Liver (tissue), 7 donors: ENCODE measurements at regions not wholly inside any gene's neighbourhood (a gene's known extent, or its start where the extent isn't known, plus 50 kb on each side); places are given as distances from the start of the nearest gene placed in this dataset.

Experiments used
- DNase-seq: peaks from one replicate; pipeline ENCODE4 v3.0.0-alpha.2; 2017; ENCODE audit warnings: low spot score
- H3K27ac ChIP-seq, 2 donors: one replicate each; pipeline ENCODE4 v1.7.0; 2013; ENCODE audit warnings: inconsistent platforms in 2 of 2, low read length in 2 of 2, control low read depth in 1 of 2, low read depth in 1 of 2, mild to moderate bottlenecking in 1 of 2
- H3K27me3 ChIP-seq, 4 donors: one replicate each; pipeline versions ENCODE4 v1.6.1 to v1.7.0; 2013; ENCODE audit warnings: low read length in 3 of 4, inconsistent platforms in 1 of 4, mild to moderate bottlenecking in 1 of 4, moderate library complexity in 1 of 4; ENCODE audit not compliant: control insufficient read depth in 4 of 4, insufficient read depth in 4 of 4
- H3K36me3 ChIP-seq, 4 donors: one replicate each; pipeline versions ENCODE4 v1.6.1 to v1.7.0; 2013; ENCODE audit warnings: low read length in 3 of 4, mild to moderate bottlenecking in 3 of 4, low read depth in 1 of 4, moderate library complexity in 1 of 4; ENCODE audit not compliant: control insufficient read depth in 4 of 4, insufficient read depth in 3 of 4
- H3K4me1 ChIP-seq, 4 donors: one replicate each; pipeline versions ENCODE4 v1.6.1 to v1.7.0; 2013; ENCODE audit warnings: low read length in 3 of 4, mild to moderate bottlenecking in 3 of 4, moderate library complexity in 1 of 4; ENCODE audit not compliant: control insufficient read depth in 4 of 4, insufficient read depth in 4 of 4
- H3K4me3 ChIP-seq, 3 donors: one replicate each; pipeline versions ENCODE4 v1.6.1 to v1.7.0; 2013; ENCODE audit warnings: low read length in 3 of 3, control low read depth in 1 of 3, low read depth in 1 of 3, mild to moderate bottlenecking in 1 of 3
- H3K9ac ChIP-seq, 2 donors: one replicate each; pipeline ENCODE4 v1.7.0; 2013; ENCODE audit warnings: low read length in 2 of 2, mild to moderate bottlenecking in 2 of 2, moderate library complexity in 2 of 2, control low read depth in 1 of 2, low read depth in 1 of 2
- H3K9me3 ChIP-seq, 4 donors: one replicate each; pipeline versions ENCODE4 v1.6.1 to v1.7.0; 2013; ENCODE audit warnings: low read length in 3 of 4; ENCODE audit not compliant: control insufficient read depth in 4 of 4
- ATF3 ChIP-seq: IDR thresholded peaks from 2 replicates; pipeline ENCODE4 v1.6.1; 2016; ENCODE audit warnings: antibody characterized with exemption
- CTCF ChIP-seq: fragments of 150-350 bp; IDR thresholded peaks from 2 replicates; pipeline ENCODE4 v1.5.1; 2017; ENCODE audit warnings: improper control_type of control experiment, low read depth, low read length; ENCODE audit not compliant: missing input control
- EGR1 ChIP-seq, 2 donors: IDR thresholded peaks; 2 replicates each; pipeline ENCODE4 v1.6.1; 2016 to 2018; ENCODE audit warnings: antibody characterized with exemption in 2 of 2, low read depth in 2 of 2
- FOXA1 ChIP-seq: IDR thresholded peaks from 2 replicates; pipeline ENCODE4 v1.6.1; 2016; ENCODE audit warnings: antibody characterized with exemption
- GABPA ChIP-seq, 2 donors: IDR thresholded peaks in 1 of 2; conservative IDR thresholded peaks in 1 of 2; 2 replicates each; pipeline ENCODE4 v1.6.1; 2016; ENCODE audit warnings: antibody characterized with exemption in 2 of 2, mild to moderate bottlenecking in 1 of 2, moderate library complexity in 1 of 2
- HNF4G ChIP-seq: IDR thresholded peaks from 2 replicates; pipeline ENCODE4 v1.6.1; 2016; ENCODE audit warnings: antibody characterized with exemption
- JUND ChIP-seq, 2 donors: IDR thresholded peaks; 2 replicates each; pipeline ENCODE4 v1.6.1; 2016; ENCODE audit warnings: antibody characterized with exemption in 2 of 2
- MAX ChIP-seq: IDR thresholded peaks from 2 replicates; pipeline ENCODE4 v1.6.1; 2016; ENCODE audit warnings: antibody characterized with exemption
- NR2F2 ChIP-seq: IDR thresholded peaks from 2 replicates; pipeline ENCODE4 v1.6.1; 2016; ENCODE audit warnings: antibody characterized with exemption
- RAD21 ChIP-seq, 2 donors: IDR thresholded peaks; 2 replicates each; pipeline ENCODE4 v1.6.1; 2016; ENCODE audit warnings: antibody characterized with exemption in 2 of 2, mild to moderate bottlenecking in 2 of 2
- REST ChIP-seq: IDR thresholded peaks from 2 replicates; pipeline ENCODE4 v1.6.1; 2016; ENCODE audit warnings: antibody characterized with exemption, mild to moderate bottlenecking
- RXRA ChIP-seq, 2 donors: IDR thresholded peaks; 2 replicates each; pipeline ENCODE4 v1.6.1; 2017 to 2018; ENCODE audit warnings: antibody characterized with exemption in 2 of 2, mild to moderate bottlenecking in 1 of 2
- SP1 ChIP-seq: IDR thresholded peaks from 2 replicates; pipeline ENCODE4 v1.6.1; 2018; ENCODE audit warnings: antibody characterized with exemption, mild to moderate bottlenecking
- TAF1 ChIP-seq: conservative IDR thresholded peaks from 2 replicates; pipeline ENCODE4 v1.6.1; 2016; ENCODE audit warnings: antibody characterized with exemption, mild to moderate bottlenecking
- YY1 ChIP-seq: IDR thresholded peaks from 2 replicates; pipeline ENCODE4 v1.6.1; 2016; ENCODE audit warnings: antibody characterized with exemption, mild to moderate bottlenecking
- ZBTB33 ChIP-seq: IDR thresholded peaks from 2 replicates; pipeline ENCODE4 v1.6.1; 2016; ENCODE audit warnings: antibody characterized with exemption
- donor health status: healthy.
- donor health status: healthy.
- donor health status: healthy.
- donor health status: healthy.

- no peak for TF ChIP-seq REST
- no peak for TF ChIP-seq RAD21 (IDR thresholded peaks at IDR 0.05)
- TF ChIP-seq SP1: no peak
- TF ChIP-seq JUND (IDR thresholded peaks at IDR 0.05): no peak
- no peak for TF ChIP-seq MAX
These were observed 905.4 kb downstream of the ROBO2 start (continued) for GRCh38 chr3:77945320-77945719.

- Histone ChIP-seq H3K27me3 (no peaks in the 10 kb centered on the region), H3K4me3 (no peak overlapping the region), H3K36me3 (no peaks in the 10 kb centered on the region), H3K9ac (no peak overlapping the region), H3K27ac (no peak overlapping the region), H3K4me1 (no peaks in the 10 kb centered on the region), H3K9me3 (peaks cover 0 to 2% (median 0%) of the 10 kb centered on the region in 4 donors)
- DNase-seq: no peak
- TF ChIP-seq ZBTB33 (no peak), ATF3 (no peak), CTCF (no peak), GABPA (IDR thresholded peaks at IDR 0.05 in 1 of 2, conservative IDR thresholded peaks at IDR 0.05 in 1 of 2) (no peak), HNF4G (no peak), JUND (IDR thresholded peaks at IDR 0.05) (no peak), YY1 (no peak), FOXA1 (no peak), NR2F2 (no peak), REST (no peak), TAF1 (no peak), SP1 (no peak), EGR1 (IDR thresholded peaks at IDR 0.05; ENCODE audit: low read depth in 2 of 2) (no peak), RXRA (IDR thresholded peaks at IDR 0.05) (no peak)
These were observed 907.8 kb downstream of the ROBO2 start for GRCh38 chr3:77947671-77948070.
